ENCODE measurements at regions not wholly inside any gene's neighbourhood (a gene's known extent, or its start where the extent isn't known, plus 50 kb on each side); places are given as distances from the start of the nearest gene placed in this dataset.
"Not testable (repeated sequence)": the region's sequence is repeated elsewhere in the genome, so short reads cannot be mapped to it uniquely, and the experiment has no call there.

GRCh38 chr17:30605523-30605922 is 128.3 kb downstream of the GOSR1 start:
- ATAC-seq (no peak), DNase-seq (no peak)
- no peaks in the 10 kb centered on the region for H3K9me3 ChIP-seq
- H3K27me3 ChIP-seq, result no peaks in the 10 kb centered on the region
- no peaks in the 10 kb centered on the region for H3K36me3 ChIP-seq
- H3K4me3 ChIP-seq, result no peak overlapping the region
- intact Hi-C loops (cut with DNase I), result no loop called here
- TF ChIP-seq CTCF (IDR thresholded peaks at IDR 0.05), result no peak
- peaks cover 0 to 14% of the 10 kb centered on the region in 2 donors for H3K4me1 ChIP-seq
- no peak overlapping the region for H3K27ac ChIP-seq

DNA sequence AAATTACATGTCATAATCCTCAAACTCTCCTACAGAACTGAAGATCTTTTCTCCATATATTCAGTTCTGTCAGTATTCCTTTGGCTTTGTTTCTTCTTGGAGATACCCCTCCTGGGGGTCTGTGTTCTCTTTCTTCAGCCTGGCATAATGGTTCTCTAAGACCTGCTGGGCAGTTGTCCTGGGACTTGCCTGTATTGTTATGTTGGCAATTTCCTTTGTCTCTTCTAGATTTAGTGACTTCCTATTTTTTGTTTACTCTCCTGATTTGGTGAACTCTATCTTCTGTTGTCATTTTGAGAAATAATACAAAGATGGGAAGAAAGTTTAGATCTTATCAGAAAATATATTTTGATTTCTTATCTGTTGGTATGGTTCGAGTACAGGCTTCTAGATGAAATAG is 127.8 kb downstream of the GOSR1 start:
- Histone ChIP-seq H3K36me3 (no peaks in the 10 kb centered on the region), H3K27me3 (no peaks in the 10 kb centered on the region), H3K9me3 (no peaks in the 10 kb centered on the region), H3K4me3 (no peak overlapping the region), H3K4me1 (peaks cover 0 to 14% of the 10 kb centered on the region in 2 donors), H3K27ac (no peak overlapping the region)
- ATAC-seq (no peak), DNase-seq (no peak)
- TF ChIP-seq CTCF (IDR thresholded peaks at IDR 0.05), result no peak
- intact Hi-C loops (cut with DNase I), result no loop called here

- ATAC-seq; intact Hi-C loops (cut with DNase I); H3K4me3 ChIP-seq: not testable (repeated sequence)
Measured at GRCh38 chr17:30602396-30602795, 125.2 kb downstream of the GOSR1 start.

GRCh38 chr17:30601984-30602383 is 124.8 kb downstream of the GOSR1 start:
- Histone ChIP-seq H3K4me1 (peaks cover 0 to 20% of the 10 kb centered on the region in 2 donors), H3K4me3 (peak overlapping the region in 1 of 2 donors; percentile 87)
- H3K36me3 ChIP-seq; H3K27ac ChIP-seq; H3K9me3 ChIP-seq; H3K27me3 ChIP-seq; ATAC-seq; DNase-seq; intact Hi-C loops (cut with DNase I): not testable (repeated sequence)

More at GRCh38 chr17:30602396-30602795, 125.2 kb downstream of the GOSR1 start:
- not testable (repeated sequence) for H3K36me3 ChIP-seq, H3K9me3 ChIP-seq, H3K27ac ChIP-seq, DNase-seq, H3K27me3 ChIP-seq
- peaks cover 0 to 20% of the 10 kb centered on the region in 2 donors for H3K4me1 ChIP-seq

GRCh38 chr17:30600830-30601494 is 123.8 kb downstream of the GOSR1 start:
- intact Hi-C loops (cut with DNase I), result no loop called here
- peak overlapping the region; percentile 87 to 89 for H3K4me3 ChIP-seq
- no peak for TF ChIP-seq CTCF (IDR thresholded peaks at IDR 0.05)
- no peaks in the 10 kb centered on the region for H3K9me3 ChIP-seq
- H3K27me3 ChIP-seq, result no peaks in the 10 kb centered on the region
- no peaks in the 10 kb centered on the region for H3K36me3 ChIP-seq
- ATAC-seq, result peak; percentile 35
- H3K27ac ChIP-seq, result peak overlapping the region; percentile 93 to 98
- DNase-seq, result peak in 2 of 4 donors; percentile 13 to 25
- peaks cover 0 to 20% of the 10 kb centered on the region in 2 donors for H3K4me1 ChIP-seq

GRCh38 chr17:30600060-30600829 is 123.0 kb downstream of the GOSR1 start:
- H3K4me3 ChIP-seq, result peak overlapping the region; percentile 87 to 89
- intact Hi-C loops (cut with DNase I), result no loop called here
- no peaks in the 10 kb centered on the region for H3K27me3 ChIP-seq
- peak; percentile 98 for ATAC-seq
- H3K9me3 ChIP-seq, result no peaks in the 10 kb centered on the region
- peak overlapping the region; percentile 93 to 98 for H3K27ac ChIP-seq
- peak; percentile 79 to 97 (median 85) for DNase-seq
- H3K36me3 ChIP-seq, result no peaks in the 10 kb centered on the region
- TF ChIP-seq CTCF (IDR thresholded peaks at IDR 0.05), result peak; percentile 39 to 45
- peaks cover 0 to 16% of the 10 kb centered on the region in 2 donors for H3K4me1 ChIP-seq

Data from left lung (tissue), 4 donors.